Prostate gland (tissue), 2 donors: ENCODE measurements at regions not wholly inside any gene's neighbourhood (a gene's known extent, or its start where the extent isn't known, plus 50 kb on each side); places are given as distances from the start of the nearest gene placed in this dataset.
"Not testable (repeated sequence)": the region's sequence is repeated elsewhere in the genome, so short reads cannot be mapped to it uniquely, and the experiment has no call there.

Experiments
- POLR2A ChIP-seq: fragments of 450-650 bp; IDR thresholded peaks from one replicate; pipeline ENCODE4 v1.6.1; 2016; ENCODE audit warnings: antibody characterized with exemption, mild to moderate bottlenecking
- POLR2AphosphoS5 ChIP-seq: sonication (generic); formaldehyde crosslinking; IDR thresholded peaks from one replicate; pipeline ENCODE4 v1.6.1; 2017; ENCODE audit warnings: antibody characterized with exemption
- TF ChIP-seq, protein P1 (sequence below), 4 experiments: fragments of 200-600 bp in 2 of 4; fragments of 450-650 bp in 2 of 4; sonication (generic) in 2 of 4; IDR thresholded peaks; 1 replicate in 3 of 4; 2 replicates in 1 of 4; pipeline ENCODE4 v1.5.1; 2016 to 2019; ENCODE audit warnings: antibody characterized with exemption in 4 of 4, mild to moderate bottlenecking in 2 of 4, moderate library complexity in 2 of 4

DNA sequence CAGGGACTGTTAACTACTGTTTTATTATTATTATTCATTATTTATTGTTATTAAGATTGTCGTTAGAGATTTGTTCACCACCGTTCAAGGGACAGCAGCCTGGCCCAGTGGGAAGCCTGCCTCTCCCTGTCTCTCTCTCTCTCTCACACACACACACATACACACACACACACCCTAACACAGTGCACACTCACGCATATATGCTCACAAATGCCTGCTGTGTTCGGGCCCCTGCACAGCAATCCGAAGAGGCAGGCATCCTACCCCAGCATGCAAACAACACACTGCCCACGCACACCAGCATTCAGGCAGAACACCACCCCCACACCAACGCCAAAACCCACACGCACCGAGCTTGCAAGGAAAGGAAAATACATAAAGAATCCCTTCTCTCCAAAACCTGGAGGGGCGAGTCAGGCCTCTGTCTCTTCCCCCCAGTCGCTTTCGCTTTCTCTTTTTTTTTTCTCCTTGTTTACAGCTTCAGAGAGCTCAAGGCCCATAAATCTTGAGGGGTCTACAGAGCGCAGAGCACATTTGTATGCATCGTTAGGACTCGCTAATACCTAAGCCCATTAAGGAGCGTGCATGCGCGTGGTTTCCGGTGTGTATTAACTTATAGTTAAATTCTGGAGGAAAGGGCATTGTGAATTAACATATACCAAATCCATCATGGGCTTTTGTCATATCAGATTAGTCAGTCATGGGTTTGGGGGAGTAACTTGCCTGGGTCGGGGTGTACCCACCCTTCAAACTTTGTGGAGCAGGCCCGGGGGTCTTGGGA, 464.6 kb upstream of the ZNG1F start:
- not testable (repeated sequence) for TF ChIP-seq POLR2A, POLR2AphosphoS5
- TF ChIP-seq, protein P1, sequence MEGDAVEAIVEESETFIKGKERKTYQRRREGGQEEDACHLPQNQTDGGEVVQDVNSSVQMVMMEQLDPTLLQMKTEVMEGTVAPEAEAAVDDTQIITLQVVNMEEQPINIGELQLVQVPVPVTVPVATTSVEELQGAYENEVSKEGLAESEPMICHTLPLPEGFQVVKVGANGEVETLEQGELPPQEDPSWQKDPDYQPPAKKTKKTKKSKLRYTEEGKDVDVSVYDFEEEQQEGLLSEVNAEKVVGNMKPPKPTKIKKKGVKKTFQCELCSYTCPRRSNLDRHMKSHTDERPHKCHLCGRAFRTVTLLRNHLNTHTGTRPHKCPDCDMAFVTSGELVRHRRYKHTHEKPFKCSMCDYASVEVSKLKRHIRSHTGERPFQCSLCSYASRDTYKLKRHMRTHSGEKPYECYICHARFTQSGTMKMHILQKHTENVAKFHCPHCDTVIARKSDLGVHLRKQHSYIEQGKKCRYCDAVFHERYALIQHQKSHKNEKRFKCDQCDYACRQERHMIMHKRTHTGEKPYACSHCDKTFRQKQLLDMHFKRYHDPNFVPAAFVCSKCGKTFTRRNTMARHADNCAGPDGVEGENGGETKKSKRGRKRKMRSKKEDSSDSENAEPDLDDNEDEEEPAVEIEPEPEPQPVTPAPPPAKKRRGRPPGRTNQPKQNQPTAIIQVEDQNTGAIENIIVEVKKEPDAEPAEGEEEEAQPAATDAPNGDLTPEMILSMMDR (IDR thresholded peaks at IDR 0.05), result not testable (repeated sequence)
